ENCODE measurements at regions not wholly inside any gene's neighbourhood (a gene's known extent, or its start where the extent isn't known, plus 50 kb on each side); places are given as distances from the start of the nearest gene placed in this dataset.
"Not testable (repeated sequence)": the region's sequence is repeated elsewhere in the genome, so short reads cannot be mapped to it uniquely, and the experiment has no call there.

DNA sequence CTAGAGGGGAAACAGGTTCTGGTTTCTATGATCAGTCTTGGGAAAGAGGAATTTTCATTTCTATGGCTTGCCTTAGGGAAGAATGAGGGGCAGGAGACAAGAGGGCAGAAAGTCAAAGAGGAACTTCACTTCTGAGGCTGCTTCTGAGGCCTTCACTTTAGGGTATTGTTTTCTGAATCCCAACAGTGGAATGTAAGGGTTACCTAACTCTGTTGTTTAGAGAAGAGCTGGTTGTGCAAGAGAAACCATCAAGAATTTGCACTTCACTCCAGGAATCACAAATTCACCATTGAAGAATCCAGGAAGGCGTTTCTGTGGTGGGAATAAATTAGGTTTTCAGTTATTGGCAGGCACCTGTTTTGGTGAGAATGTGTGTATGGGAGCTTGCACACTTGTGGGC, 126.7 kb upstream of the AMOT start:
- Mint-ChIP-seq H3K27ac (no peak overlapping the region), H3K9me3 (no peaks in the 10 kb centered on the region), H3K4me3 (no peak overlapping the region), H3K27me3 (peaks cover 0 to 4% of the 10 kb centered on the region in 2 donors), H3K36me3 (no peaks in the 10 kb centered on the region), H3K4me1 (ENCODE audit: low read depth in 2 of 2) (no peaks in the 10 kb centered on the region)
- no peak for ATAC-seq
- DNase-seq (ENCODE audit: low spot score), result no peak

DNA sequence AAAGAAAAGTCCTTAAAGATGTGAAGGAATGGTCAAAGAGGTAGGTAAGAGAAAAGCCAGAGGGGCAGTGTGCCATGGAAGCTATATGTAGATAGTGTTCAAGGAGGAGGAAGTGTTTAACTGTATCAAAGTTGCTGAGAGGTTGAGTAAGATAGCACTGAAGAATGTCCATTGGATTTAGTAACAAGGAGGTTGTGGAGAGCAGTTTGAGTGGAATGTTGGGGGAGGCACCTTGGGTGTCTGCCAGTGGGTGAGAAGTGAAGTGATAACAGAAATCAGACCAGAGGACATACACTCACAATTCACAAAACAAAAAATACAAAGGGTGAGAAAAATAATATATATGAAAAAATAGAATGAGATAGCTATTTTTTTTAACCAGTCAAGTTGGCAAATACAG, 121.3 kb upstream of the AMOT start:
- Mint-ChIP-seq H3K9me3 (no peaks in the 10 kb centered on the region), H3K27me3 (peaks cover 13 to 14% of the 10 kb centered on the region in 2 donors)
- ATAC-seq, result no peak

DNA sequence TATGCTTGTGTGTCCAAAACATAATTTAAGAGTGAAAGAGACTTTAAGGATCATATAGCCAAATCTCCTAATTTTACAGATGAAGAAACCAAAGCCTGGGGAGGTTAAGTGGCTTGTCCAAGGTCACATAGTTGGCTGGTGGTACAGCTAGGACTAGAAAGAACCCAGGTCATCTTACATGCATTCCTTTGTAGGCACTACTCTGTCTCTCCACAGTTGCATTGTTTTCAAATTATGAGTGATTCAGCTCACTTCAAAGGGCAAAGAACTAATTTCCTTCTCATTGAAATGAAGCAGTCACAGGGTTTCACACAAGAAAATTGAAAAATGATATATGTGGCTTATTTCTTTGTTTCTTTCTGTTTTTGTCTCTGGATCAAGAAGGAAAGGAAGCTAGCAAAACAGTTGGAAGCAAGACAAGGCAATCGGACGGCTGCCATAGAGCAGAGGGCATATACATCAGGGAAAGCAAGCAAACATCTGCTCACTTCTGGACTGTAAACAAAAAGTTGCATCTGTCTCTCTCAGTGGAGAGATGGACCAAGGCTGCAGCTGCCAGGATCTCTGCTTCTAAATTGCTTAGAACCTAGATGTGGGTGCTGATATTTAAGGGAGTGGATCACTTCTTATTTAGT, 107.5 kb upstream of the AMOT start:
- DNase-seq (ENCODE audit: low spot score), result no peak
- Mint-ChIP-seq H3K4me1 (ENCODE audit: low read depth in 2 of 2) (no peaks in the 10 kb centered on the region), H3K27ac (no peak overlapping the region), H3K4me3 (no peak overlapping the region), H3K9me3 (no peaks in the 10 kb centered on the region), H3K27me3 (peaks cover 7 to 14% of the 10 kb centered on the region in 2 donors), H3K36me3 (no peaks in the 10 kb centered on the region)
- ATAC-seq, result no peak

More for the DNA sequence above, 121.3 kb upstream of the AMOT start:
- Mint-ChIP-seq H3K4me3 (no peak overlapping the region), H3K4me1 (ENCODE audit: low read depth in 2 of 2) (no peaks in the 10 kb centered on the region), H3K27ac (no peak overlapping the region), H3K36me3 (no peaks in the 10 kb centered on the region)
- no peak for DNase-seq (ENCODE audit: low spot score)

DNA sequence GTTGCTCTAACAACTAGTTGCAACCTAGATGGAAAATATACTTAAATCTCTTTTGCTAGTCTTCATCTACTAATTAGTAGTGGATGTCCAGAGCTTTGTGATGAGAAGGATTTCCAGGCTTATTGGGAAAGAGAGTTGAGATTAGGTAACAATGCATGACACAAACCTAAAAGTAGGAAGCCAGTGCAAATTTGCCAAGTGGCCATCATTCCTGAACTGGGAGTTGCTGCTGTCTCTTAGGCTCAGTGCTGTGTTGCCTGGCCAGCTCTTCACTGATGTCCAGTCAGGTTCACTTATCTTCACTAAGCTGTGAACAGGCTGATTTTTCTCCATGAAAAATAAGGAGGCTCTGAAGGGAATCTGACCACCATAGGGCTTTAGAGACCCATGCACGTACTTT, 105.6 kb upstream of the AMOT start:
- no peak for DNase-seq (ENCODE audit: low spot score)
- no peak for ATAC-seq
- no peak overlapping the region for H3K27ac Mint-ChIP-seq
- peaks cover 7 to 18% of the 10 kb centered on the region in 2 donors for H3K27me3 Mint-ChIP-seq
- no peaks in the 10 kb centered on the region for H3K9me3 Mint-ChIP-seq
- no peaks in the 10 kb centered on the region for H3K36me3 Mint-ChIP-seq
- H3K4me1 Mint-ChIP-seq (ENCODE audit: low read depth in 2 of 2), result no peaks in the 10 kb centered on the region
- no peak overlapping the region for H3K4me3 Mint-ChIP-seq

DNA sequence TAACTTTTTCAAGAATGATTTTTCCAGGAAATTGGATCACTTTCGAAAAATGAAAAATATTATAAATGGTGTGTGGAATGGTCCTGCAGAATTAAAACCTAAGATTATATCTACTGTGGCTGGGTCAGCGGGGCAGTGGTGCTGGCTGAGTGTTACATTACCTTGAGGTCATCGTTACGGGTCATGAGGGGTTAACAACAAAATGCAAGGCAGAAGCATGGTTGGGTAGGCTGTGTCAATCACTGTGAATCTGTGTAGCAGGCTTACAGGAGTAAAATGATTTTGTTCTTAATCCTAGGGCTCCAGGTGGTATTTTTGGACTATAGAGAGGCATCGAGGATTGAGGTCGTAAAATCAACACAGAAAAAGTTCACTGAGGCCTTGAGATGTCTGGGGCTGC, 105.2 kb upstream of the AMOT start:
- Mint-ChIP-seq H3K4me1 (ENCODE audit: low read depth in 2 of 2) (no peaks in the 10 kb centered on the region), H3K9me3 (no peaks in the 10 kb centered on the region), H3K36me3 (no peaks in the 10 kb centered on the region), H3K27ac (no peak overlapping the region), H3K4me3 (no peak overlapping the region), H3K27me3 (peaks cover 7 to 18% of the 10 kb centered on the region in 2 donors)
- DNase-seq (ENCODE audit: low spot score), result no peak
- no peak for ATAC-seq

DNA sequence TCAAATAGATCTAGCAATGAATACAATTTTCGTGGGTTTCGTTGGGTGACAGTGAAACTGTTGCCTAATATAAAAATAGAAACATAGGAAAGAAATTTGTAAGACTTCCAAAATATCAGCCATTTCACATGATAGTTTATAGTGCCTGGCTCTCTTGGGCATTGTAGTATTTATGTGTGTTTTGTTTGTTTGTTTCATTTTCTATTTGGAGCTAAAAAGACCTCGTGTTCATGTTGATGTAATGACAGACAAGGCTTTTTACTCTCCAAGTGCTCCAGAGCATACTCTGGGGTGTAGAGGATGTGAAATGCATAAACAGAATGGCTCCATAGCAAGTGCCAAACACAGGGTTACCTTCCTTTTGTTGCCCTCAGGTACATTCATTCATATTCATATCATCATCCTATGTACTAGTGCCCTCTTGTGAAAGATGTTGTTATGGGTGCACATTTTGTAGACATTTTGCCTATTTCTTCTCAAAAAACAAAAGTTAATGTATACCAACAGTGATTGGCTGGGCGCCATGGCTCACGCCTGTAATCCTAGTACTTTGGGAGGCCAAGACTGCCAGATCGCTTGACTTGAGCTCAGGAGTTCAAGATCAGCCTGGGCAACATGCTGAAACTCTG, 100.7 kb upstream of the AMOT start:
- Mint-ChIP-seq H3K4me1 (ENCODE audit: low read depth in 2 of 2) (no peaks in the 10 kb centered on the region), H3K27ac (no peak overlapping the region), H3K9me3 (no peaks in the 10 kb centered on the region), H3K4me3 (no peak overlapping the region), H3K36me3 (no peaks in the 10 kb centered on the region), H3K27me3 (peaks cover 7 to 16% of the 10 kb centered on the region in 2 donors)
- DNase-seq (ENCODE audit: low spot score), result no peak
- ATAC-seq, result no peak

DNA sequence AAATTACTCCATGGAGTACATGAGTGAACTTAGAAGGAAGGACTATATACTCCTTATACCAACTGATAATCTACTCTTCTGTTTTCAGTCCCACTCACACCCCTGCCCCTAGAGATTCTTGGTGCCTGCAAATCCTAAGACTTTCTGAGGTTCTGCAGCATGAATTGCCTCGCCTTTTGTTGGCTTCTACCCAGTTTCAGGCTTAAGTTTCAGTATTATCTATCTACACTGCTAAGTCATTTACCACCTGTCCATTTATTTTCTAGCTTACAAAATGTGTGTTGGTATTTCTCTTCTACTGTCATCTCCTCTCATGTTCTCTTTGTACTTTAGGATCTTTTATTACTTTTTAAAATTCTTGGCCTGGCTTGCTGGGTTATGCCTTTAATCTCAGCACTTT, 94.4 kb upstream of the AMOT start:
- peaks cover 0 to 23% of the 10 kb centered on the region in 2 donors for H3K27me3 Mint-ChIP-seq
- no peaks in the 10 kb centered on the region for H3K4me1 Mint-ChIP-seq (ENCODE audit: low read depth in 2 of 2)
- H3K27ac Mint-ChIP-seq, result no peak overlapping the region
- H3K9me3 Mint-ChIP-seq, result no peaks in the 10 kb centered on the region
- no peaks in the 10 kb centered on the region for H3K36me3 Mint-ChIP-seq
- H3K4me3 Mint-ChIP-seq, result no peak overlapping the region
- DNase-seq (ENCODE audit: low spot score), result no peak
- no peak for ATAC-seq

DNA sequence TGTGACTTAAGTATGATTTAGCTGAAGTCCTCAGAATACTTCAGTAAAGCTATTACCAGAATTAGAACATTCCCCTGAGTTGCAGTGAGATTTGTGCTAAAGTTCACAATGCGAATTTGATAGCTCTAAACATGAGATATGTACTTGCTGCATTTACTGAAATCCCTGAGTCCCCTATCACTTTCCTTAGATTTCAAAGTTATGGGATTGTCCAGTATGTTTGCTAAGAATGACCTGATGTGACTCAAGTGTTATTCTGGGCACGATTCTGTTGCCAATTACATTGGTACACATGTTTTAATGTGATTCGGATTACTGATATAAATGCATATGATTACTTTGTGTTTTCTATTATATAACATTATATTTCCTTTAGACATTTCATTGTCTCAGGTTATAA, 91.3 kb upstream of the AMOT start:
- no peaks in the 10 kb centered on the region for H3K4me1 Mint-ChIP-seq (ENCODE audit: low read depth in 2 of 2)
- H3K36me3 Mint-ChIP-seq, result no peaks in the 10 kb centered on the region
- no peak for DNase-seq (ENCODE audit: low spot score)
- no peak for ATAC-seq
- H3K27ac Mint-ChIP-seq, result no peak overlapping the region
- H3K9me3 Mint-ChIP-seq, result no peaks in the 10 kb centered on the region
- peaks cover 0 to 15% of the 10 kb centered on the region in 2 donors for H3K27me3 Mint-ChIP-seq
- no peak overlapping the region for H3K4me3 Mint-ChIP-seq

DNA sequence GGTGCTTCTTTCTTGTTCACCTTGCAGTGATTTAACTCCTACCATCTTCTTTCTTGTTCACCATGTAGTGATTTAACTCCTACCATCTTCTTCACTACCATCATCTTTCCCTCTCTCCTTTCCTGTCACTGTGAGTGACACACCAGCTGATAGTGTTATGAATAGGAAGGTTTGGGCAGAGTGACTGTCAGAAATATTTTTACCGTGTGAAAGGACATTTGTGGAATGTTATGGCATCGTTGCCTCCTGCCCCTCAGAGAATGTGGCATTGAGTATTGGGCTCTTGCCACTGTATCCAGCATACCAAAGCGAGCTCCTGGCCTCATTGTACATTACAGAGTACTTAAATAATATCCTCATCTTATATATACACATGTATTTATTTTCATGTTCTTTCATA, 90.8 kb upstream of the AMOT start:
- Mint-ChIP-seq H3K36me3 (no peaks in the 10 kb centered on the region), H3K4me1 (ENCODE audit: low read depth in 2 of 2) (no peaks in the 10 kb centered on the region), H3K27ac (no peak overlapping the region), H3K9me3 (no peaks in the 10 kb centered on the region), H3K4me3 (no peak overlapping the region), H3K27me3 (peaks cover 0 to 15% of the 10 kb centered on the region in 2 donors)
- ATAC-seq (no peak), DNase-seq (ENCODE audit: low spot score) (no peak)

DNA sequence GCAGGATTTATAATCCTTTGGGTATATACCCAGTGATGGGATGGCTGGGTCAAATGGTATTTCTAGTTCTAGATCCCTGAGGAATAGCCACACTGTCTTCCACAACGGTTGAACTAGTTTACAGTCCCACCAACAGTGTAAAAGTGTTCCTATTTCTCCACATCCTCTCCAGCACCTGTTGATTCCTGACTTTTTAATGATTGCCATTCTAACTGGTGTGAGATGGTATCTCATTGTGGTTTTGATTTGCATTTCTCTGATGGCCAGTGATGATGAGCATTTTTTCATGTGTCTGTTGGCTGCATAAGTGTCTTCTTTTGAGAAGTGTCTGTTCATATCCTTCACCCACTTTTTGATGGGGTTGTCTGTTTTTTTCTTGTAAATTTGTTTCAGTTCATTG, 82.8 kb upstream of the AMOT start:
- not testable (repeated sequence) for H3K9me3 Mint-ChIP-seq; H3K27me3 Mint-ChIP-seq; H3K4me3 Mint-ChIP-seq; H3K27ac Mint-ChIP-seq; H3K4me1 Mint-ChIP-seq (ENCODE audit: low read depth in 2 of 2); ATAC-seq; DNase-seq (ENCODE audit: low spot score); H3K36me3 Mint-ChIP-seq

DNA sequence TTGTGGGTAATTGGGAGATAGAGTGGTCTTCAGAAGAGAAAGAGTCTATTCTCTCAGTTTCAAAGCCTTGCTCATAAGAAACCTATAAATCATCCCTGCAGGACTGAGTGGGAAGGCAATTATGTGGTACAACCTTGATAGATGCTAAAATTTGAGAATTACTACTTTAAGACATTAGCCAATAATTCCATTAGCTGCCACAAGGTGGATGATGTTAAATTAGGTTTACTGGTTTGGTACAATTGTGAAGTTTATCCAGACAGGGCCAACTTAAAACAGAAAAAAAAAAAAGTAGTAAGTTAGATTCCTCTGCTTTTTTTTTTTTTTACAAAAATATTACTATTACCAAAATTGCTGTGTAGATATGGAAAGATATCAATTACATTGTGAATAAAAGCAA, 73.2 kb upstream of the AMOT start:
- no peak overlapping the region for H3K27ac Mint-ChIP-seq
- H3K27me3 Mint-ChIP-seq, result peaks cover 7 to 12% of the 10 kb centered on the region in 2 donors
- ATAC-seq (no peak), DNase-seq (ENCODE audit: low spot score) (no peak)
- no peaks in the 10 kb centered on the region for H3K36me3 Mint-ChIP-seq
- H3K4me1 Mint-ChIP-seq (ENCODE audit: low read depth in 2 of 2), result no peaks in the 10 kb centered on the region
- no peak overlapping the region for H3K4me3 Mint-ChIP-seq
- H3K9me3 Mint-ChIP-seq, result no peaks in the 10 kb centered on the region

DNA sequence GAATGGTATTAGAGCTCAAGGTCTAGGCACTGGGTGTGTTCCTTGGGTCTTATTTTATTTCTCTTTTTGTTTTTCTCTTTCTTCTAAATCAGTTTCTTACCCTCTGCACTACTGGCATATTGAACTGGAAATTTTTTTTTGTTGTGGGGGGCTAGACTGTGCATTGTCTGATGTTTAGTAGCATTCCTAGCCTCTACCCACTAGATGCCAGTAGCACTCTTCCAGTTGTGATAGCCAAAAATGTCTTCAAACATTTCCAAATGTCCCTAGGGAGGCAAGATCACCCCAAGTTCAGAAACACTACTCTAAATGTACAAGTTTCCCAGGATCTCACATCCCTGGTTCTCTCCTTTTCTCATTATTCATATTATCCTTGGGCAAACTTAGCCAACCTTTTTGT, 69.8 kb upstream of the AMOT start:
- no peaks in the 10 kb centered on the region for H3K4me1 Mint-ChIP-seq (ENCODE audit: low read depth in 2 of 2)
- H3K4me3 Mint-ChIP-seq, result no peak overlapping the region
- no peak for ATAC-seq

DNA sequence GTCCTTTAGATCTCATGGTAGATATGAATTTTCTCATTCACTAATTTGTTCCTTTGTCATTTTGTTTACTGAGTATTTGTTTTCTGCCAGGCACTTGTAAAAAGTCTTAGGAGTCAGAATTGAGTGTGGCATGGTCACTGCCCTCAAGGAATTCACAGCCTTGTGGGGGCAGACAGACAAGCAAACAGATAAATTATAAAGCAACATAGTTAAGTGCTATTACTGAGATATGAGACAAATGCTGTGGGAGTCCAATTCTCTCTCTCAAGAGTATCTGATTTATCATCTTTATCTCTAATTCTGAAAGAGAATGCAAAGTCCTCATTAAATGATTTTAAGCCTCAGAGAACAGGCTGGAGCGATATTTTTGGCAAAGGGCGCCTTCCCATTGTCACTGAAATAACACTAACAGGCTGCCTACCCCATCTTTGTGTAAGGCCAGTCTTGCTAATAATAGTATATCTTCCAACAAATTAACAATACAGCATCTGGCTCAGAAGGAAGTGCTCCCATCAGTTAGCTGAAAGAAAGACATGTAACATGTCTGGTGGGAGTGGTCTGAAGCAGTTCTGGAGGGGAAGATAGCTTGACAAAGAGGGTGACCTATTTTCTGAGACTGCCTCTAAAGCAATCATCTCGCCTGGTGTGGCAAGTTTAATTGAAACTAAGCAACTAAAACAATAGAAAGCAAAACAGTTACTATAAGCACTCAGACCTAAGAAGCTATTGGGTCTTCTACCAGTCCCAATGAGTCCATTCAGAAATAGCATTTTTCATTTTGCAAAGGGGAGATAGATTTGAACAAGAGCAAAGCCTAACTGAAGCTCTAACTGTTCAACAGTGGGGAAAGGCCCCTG, 61.5 kb upstream of the AMOT start:
- no peaks in the 10 kb centered on the region for H3K4me1 Mint-ChIP-seq (ENCODE audit: low read depth in 2 of 2)
- no peak for ATAC-seq
- H3K27me3 Mint-ChIP-seq, result peaks cover 0 to 2% of the 10 kb centered on the region in 2 donors
- no peak overlapping the region for H3K27ac Mint-ChIP-seq
- H3K9me3 Mint-ChIP-seq, result no peaks in the 10 kb centered on the region
- no peak for DNase-seq (ENCODE audit: low spot score)
- H3K4me3 Mint-ChIP-seq, result no peak overlapping the region
- H3K36me3 Mint-ChIP-seq, result no peaks in the 10 kb centered on the region

More for the DNA sequence above, 69.8 kb upstream of the AMOT start:
- Mint-ChIP-seq H3K27ac (no peak overlapping the region), H3K27me3 (peaks cover 7 to 13% of the 10 kb centered on the region in 2 donors), H3K9me3 (no peaks in the 10 kb centered on the region), H3K36me3 (no peaks in the 10 kb centered on the region)
- no peak for DNase-seq (ENCODE audit: low spot score)

DNA sequence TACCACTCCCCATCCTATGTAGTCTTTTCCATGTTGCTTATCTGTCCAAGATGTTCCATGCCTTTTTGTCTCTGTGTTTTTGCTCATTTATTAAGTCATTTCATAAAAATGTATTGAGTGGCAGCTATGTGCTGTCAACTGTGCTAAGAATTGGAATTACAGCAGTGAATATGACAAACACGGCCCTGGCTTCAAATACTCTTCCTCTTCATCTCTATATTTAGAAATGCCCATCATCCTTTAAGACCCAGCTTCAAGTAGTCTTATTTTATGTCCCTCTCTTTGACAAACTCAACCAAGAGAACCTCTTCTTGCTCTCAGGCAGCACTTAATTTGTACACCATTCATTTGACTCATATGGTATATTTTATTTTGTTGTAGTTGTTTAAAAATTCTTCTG, 55.4 kb upstream of the AMOT start:
- no peaks in the 10 kb centered on the region for H3K4me1 Mint-ChIP-seq (ENCODE audit: low read depth in 2 of 2)
- no peaks in the 10 kb centered on the region for H3K36me3 Mint-ChIP-seq
- DNase-seq (ENCODE audit: low spot score) (no peak), ATAC-seq (no peak)
- H3K27me3 Mint-ChIP-seq, result peaks cover 0 to 16% of the 10 kb centered on the region in 2 donors
- no peaks in the 10 kb centered on the region for H3K9me3 Mint-ChIP-seq
- H3K4me3 Mint-ChIP-seq, result no peak overlapping the region
- H3K27ac Mint-ChIP-seq, result no peak overlapping the region

All from natural killer cell treated with Interleukin-12 subunit alpha and Interleukin-12 subunit beta and Interleukin-15 and Interleukin-18, amount 100 ng/mL, for 72 hours (primary cell).